HG03060 (cell line): ENCODE measurements at regions not wholly inside any gene's neighbourhood (a gene's known extent, or its start where the extent isn't known, plus 50 kb on each side); places are given as distances from the start of the nearest gene placed in this dataset.
"Not testable (repeated sequence)": the region's sequence is repeated elsewhere in the genome, so short reads cannot be mapped to it uniquely, and the experiment has no call there.

Experiments
- ATAC-seq: cut with Tn5 transposase; IDR thresholded peaks from one replicate; pipeline ENCODE4 v1.9.1; 2021; ENCODE audit warnings: low read depth, moderate number of reproducible peaks; ENCODE audit not compliant: unreplicated experiment

- ATAC-seq, result no peak
Measured at GRCh38 chr2:595831-596592, 81.2 kb downstream of the TMEM18 start.

DNA sequence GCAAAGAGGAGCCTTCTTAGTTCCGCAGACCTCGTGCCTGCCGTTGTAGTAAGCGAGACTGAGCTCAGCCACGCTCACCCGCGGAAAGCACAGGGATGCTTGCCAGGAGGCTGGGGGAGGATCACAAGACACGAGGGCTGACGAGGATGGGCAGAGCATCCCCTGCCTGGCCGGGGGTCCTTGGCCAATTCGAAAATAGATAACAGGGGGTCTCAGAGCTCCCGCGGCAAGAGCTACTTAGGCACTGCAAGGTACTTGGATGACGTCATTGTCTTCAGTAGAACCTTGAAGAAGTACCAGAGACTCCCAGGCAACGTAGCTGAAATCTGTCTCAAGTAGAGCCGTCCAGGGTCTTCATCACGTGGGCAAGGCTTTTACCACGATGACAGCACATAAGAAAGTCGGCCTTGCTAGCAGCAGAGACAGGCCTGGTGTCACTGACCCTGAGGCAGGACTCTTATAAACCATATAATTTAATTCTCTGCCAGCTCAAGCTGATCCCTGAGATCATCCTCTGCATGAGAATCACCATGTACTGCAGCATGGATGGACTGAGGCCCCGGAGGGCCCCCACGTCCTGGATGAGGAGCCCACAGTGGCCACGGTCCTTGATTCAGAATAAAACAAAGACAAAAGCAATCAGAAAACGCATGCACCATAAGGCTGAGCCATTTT lies 81.9 kb downstream of the TMEM18 start:
- ATAC-seq, result no peak

GRCh38 chr2:594297-594949 lies 82.8 kb downstream of the TMEM18 start:
- ATAC-seq, result no peak

DNA sequence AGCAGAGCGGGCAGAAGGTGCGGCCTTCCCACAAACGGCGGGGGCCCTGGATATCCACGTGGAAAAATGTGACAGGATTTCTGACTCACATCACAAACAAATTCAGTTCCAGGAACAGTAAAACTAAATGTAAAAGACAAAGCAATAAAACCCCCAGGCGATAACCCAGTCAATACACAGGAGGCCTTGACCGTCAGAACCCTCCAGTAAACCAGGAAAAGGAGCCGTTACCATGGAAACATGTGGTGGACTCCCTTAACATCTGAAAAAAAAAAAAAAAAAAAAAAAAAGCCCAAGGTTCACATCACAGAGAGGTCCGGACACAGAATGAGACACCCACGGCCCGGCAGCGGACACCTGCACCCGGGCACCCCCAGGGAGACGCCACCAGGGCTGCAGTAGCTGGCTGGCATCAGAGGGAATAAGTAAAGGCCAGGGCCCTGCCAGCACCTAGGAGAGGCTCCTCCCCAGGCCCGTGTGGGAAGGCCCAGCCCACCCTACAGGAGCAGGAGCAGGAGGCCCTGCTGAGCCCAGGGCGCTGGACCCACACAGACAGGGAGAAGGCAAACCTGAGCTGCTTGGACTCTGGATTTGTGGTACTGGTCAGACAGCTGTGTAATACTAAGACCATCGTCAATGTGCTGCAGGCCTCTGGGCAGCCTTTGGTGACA lies 83.7 kb downstream of the TMEM18 start:
- no peak for ATAC-seq

GRCh38 chr2:592737-593136 lies 84.5 kb downstream of the TMEM18 start:
- ATAC-seq, result no peak

- ATAC-seq, result no peak
Measured at GRCh38 chr2:590214-591175, 86.7 kb downstream of the TMEM18 start.

DNA sequence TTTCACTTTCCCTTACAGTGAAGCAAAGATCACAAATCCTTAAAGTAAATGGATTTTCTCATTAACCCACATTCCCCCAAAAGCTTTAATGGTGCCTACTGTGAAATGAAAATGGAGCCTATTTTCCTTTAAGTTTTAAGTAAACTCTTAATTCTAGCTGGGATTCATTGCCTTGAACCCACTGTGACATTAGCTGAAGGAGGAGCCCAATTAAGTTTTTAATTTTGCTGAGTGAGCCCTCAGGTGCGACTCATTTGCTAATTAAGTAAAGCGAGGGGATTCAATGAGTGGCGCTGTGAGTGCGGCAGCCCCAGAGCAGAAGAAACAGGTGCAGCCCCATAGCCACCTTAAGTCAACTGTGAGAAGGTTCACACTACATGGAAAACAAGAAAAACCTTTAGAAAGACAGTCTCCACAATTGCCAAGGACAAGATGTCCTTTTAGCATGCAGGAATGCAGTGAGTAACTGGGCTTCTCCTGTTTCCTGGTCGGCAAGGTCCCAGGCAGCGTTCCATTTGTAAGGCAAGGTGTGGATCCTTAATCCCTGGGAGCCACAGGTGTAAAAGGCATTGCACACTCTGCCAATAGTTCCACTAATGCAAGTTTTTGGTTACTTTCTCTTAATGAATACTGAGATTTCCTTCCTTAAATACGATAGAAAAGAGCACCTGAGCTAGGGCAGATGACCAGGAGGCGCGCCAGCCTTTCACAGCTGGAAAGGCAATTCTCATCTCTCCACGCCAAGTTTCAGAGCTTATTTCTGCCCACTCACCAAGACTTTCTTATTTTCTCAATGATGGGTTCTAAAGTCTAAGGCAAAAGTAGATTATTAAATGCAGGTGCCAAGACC lies 87.7 kb downstream of the TMEM18 start:
- no peak for ATAC-seq

GRCh38 chr2:588074-588645 lies 89.0 kb downstream of the TMEM18 start:
- ATAC-seq, result no peak

- ATAC-seq, result no peak
Measured at GRCh38 chr2:587087-587960, 89.9 kb downstream of the TMEM18 start.

- ATAC-seq, result no peak
Measured at GRCh38 chr2:586641-587076, 90.5 kb downstream of the TMEM18 start.

GRCh38 chr2:584863-585823 lies 92.1 kb downstream of the TMEM18 start:
- peak; percentile 98 for ATAC-seq

DNA sequence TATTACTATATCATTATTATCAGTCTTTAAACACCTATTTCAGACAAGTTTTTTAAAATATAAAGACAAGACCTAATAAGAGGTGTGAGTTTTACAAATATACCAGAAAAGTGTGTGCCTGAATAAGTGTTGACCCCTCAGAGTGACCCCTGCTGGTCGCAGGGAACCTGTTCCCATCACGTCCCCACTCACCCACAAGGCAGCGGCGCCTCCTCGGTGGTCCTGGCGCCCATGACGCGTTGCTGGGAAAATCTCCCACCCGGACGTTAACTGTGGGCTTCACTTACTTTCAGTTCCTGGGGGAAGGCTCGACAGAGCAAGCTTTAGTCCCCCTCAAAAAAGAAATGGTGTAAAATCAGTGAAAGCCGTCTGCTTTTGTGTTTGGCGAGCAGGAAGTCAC lies 93.5 kb downstream of the TMEM18 start:
- no peak for ATAC-seq

GRCh38 chr2:582792-583528 lies 94.2 kb downstream of the TMEM18 start:
- no peak for ATAC-seq

- ATAC-seq, result not testable (repeated sequence)
Measured at GRCh38 chr2:582289-582688, 94.9 kb downstream of the TMEM18 start.

GRCh38 chr2:579961-580360 lies 97.2 kb downstream of the TMEM18 start:
- no peak for ATAC-seq

GRCh38 chr2:579351-579886 lies 97.8 kb downstream of the TMEM18 start:
- no peak for ATAC-seq
